ENCODE measurements at regions not wholly inside any gene's neighbourhood (a gene's known extent, or its start where the extent isn't known, plus 50 kb on each side); places are given as distances from the start of the nearest gene placed in this dataset.
A peak's percentile ranks its signal among the peaks of the same experiment; 100 is the strongest.

DNA sequence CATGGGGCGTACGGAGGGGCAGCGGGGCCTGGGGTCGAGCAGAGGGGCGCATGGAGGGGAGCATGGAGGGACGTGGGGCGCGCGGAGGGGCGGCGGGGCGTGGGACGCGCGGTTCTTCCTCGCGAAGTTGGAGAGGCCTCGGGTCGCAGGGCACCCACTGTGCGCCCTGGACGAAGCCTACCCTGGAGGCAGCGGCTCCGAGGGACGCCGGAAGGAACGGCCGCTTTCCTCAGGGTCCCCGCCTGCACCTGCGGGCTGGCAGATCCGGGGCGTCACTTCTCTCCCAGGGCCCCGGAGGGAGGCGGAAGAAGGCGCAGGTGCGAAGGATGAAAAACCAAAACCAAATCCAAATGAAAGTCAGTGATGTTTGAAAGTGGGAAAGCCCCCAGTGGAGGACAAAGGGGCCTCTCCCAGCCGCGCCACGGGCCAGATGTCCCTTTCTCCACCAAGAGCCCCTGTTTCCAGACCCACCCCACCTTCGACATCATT, 142.1 kb upstream of the PDE10A start:
- H3K4me3 ChIP-seq (replicated peaks in 1 of 3; ENCODE audit: low read depth in 2 of 3, low read length in 3 of 3): no peak overlapping the region

DNA sequence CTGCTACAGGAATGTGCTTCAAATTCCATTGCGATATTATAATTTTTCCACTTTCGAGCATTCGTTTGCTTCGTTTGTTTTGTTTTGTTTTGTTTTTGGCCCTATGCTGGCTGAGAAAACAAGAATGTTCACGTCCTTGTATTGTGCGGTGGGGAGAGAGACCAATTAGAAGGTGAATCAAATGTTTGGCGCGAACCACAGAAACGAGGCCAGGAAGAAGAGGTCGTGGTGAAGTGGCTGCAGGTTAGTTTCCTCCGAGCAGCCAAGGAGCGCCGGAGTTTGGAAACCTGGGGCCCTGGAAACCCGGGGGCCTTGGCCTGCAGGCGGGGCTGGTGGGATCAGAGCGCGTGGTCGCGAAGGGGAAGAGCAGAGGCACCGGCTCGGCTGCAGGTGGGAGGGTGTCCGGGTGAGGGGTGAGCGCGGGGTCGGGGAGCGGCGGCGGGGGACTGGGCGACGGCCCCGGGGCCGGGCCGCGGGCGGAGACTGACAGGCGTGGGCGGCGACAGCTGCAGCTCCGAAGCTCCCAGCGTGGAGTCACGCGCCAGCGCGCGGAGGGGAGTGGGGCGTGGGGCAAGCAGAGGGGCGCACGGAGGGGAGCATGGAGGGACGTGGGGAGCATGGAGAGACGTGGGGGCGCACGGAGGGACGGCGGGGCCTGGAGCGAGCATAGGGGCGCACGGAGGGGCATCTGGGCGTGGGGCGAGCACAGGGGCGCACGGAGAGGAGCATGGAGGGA, 141.5 kb upstream of the PDE10A start:
- Mint-ChIP-seq H3K4me1 (no peaks in the 10 kb centered on the region), H3K9me3 (peaks cover 2 to 12% (median 7%) of the 10 kb centered on the region in 7 donors), H3K36me3 (no peaks in the 10 kb centered on the region), H3K27me3 (ENCODE audit: low read depth in 3 of 3) (peaks cover 11 to 19% (median 17%) of the 10 kb centered on the region in 3 donors), H3K4me3 (peak overlapping the region in 1 of 2 donors; percentile 79), H3K27ac (no peak overlapping the region)
- Histone ChIP-seq H3K4me1 (ENCODE audit: control insufficient read depth in 1 of 2, insufficient read depth in 2 of 2, low read length in 2 of 2) (no peaks in the 10 kb centered on the region), H4K20me1 (ENCODE audit: insufficient read depth, low read length) (no peaks in the 10 kb centered on the region), H3K4me3 (replicated peaks in 1 of 3; ENCODE audit: low read depth in 2 of 3, low read length in 3 of 3) (no peak overlapping the region), H3K4me2 (replicated peaks; ENCODE audit: extremely low read depth, low read length, poor library complexity, severe bottlenecking) (no peak overlapping the region), H3K27me3 (ENCODE audit: control insufficient read depth in 2 of 2, insufficient read depth in 2 of 2, low read length in 2 of 2) (peaks cover 0 to 14% of the 10 kb centered on the region in 2 donors), H2AFZ (ENCODE audit: insufficient read depth, low read depth, low read length, poor library complexity, severe bottlenecking) (no peak overlapping the region), H3K36me3 (replicated peaks in 1 of 2; ENCODE audit: control insufficient read depth in 1 of 2, insufficient read depth in 2 of 2, low read length in 2 of 2) (no peaks in the 10 kb centered on the region), H3K9me3 (replicated peaks in 1 of 2; ENCODE audit: control insufficient read depth in 1 of 2, insufficient read depth in 1 of 2, low read length in 2 of 2) (peaks cover 0 to 2% of the 10 kb centered on the region in 2 donors), H3K27ac (ENCODE audit: low read depth in 1 of 2, low read length in 2 of 2) (no peak overlapping the region), H3K9ac (ENCODE audit: insufficient read depth, low read length, poor library complexity, severe bottlenecking) (no peak overlapping the region), H3K79me2 (ENCODE audit: insufficient read depth, low read length) (no peaks in the 10 kb centered on the region)
- TF ChIP-seq, protein P1, sequence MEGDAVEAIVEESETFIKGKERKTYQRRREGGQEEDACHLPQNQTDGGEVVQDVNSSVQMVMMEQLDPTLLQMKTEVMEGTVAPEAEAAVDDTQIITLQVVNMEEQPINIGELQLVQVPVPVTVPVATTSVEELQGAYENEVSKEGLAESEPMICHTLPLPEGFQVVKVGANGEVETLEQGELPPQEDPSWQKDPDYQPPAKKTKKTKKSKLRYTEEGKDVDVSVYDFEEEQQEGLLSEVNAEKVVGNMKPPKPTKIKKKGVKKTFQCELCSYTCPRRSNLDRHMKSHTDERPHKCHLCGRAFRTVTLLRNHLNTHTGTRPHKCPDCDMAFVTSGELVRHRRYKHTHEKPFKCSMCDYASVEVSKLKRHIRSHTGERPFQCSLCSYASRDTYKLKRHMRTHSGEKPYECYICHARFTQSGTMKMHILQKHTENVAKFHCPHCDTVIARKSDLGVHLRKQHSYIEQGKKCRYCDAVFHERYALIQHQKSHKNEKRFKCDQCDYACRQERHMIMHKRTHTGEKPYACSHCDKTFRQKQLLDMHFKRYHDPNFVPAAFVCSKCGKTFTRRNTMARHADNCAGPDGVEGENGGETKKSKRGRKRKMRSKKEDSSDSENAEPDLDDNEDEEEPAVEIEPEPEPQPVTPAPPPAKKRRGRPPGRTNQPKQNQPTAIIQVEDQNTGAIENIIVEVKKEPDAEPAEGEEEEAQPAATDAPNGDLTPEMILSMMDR (IDR thresholded peaks at IDR 0.05): no peak
- DNase-seq: no peak
- WGBS (ENCODE audit: insufficient coverage): 9% methylated on average over 57 of the region's 61 CpGs
- intact Hi-C loops (cut with micrococcal nuclease): no loop called here

More for the DNA sequence above, 142.1 kb upstream of the PDE10A start:
- H4K20me1 ChIP-seq (ENCODE audit: insufficient read depth, low read length): no peaks in the 10 kb centered on the region
- TF ChIP-seq, protein P1 (IDR thresholded peaks at IDR 0.05): no peak
- no peaks in the 10 kb centered on the region for H3K36me3 ChIP-seq (replicated peaks in 1 of 2; ENCODE audit: control insufficient read depth in 1 of 2, insufficient read depth in 2 of 2, low read length in 2 of 2)
- H3K27me3 ChIP-seq (ENCODE audit: control insufficient read depth in 2 of 2, insufficient read depth in 2 of 2, low read length in 2 of 2): peaks cover 0 to 14% of the 10 kb centered on the region in 2 donors
- no peaks in the 10 kb centered on the region for H3K4me1 ChIP-seq (ENCODE audit: control insufficient read depth in 1 of 2, insufficient read depth in 2 of 2, low read length in 2 of 2)
- no peak overlapping the region for H3K27ac ChIP-seq (ENCODE audit: low read depth in 1 of 2, low read length in 2 of 2)
- H3K4me3 Mint-ChIP-seq: peak overlapping the region in 1 of 2 donors; percentile 21
- peaks cover 0 to 8% of the 10 kb centered on the region in 2 donors for H3K9me3 ChIP-seq (replicated peaks in 1 of 2; ENCODE audit: control insufficient read depth in 1 of 2, insufficient read depth in 1 of 2, low read length in 2 of 2)
- DNase-seq: no peak
- peaks cover 11 to 19% (median 17%) of the 10 kb centered on the region in 3 donors for H3K27me3 Mint-ChIP-seq (ENCODE audit: low read depth in 3 of 3)
- H2AFZ ChIP-seq (ENCODE audit: insufficient read depth, low read depth, low read length, poor library complexity, severe bottlenecking): no peak overlapping the region
- no peaks in the 10 kb centered on the region for H3K36me3 Mint-ChIP-seq
- H3K27ac Mint-ChIP-seq: no peak overlapping the region
- intact Hi-C loops (cut with micrococcal nuclease): no loop called here
- no peaks in the 10 kb centered on the region for H3K4me1 Mint-ChIP-seq
- H3K4me2 ChIP-seq (replicated peaks; ENCODE audit: extremely low read depth, low read length, poor library complexity, severe bottlenecking): no peak overlapping the region
- H3K9ac ChIP-seq (ENCODE audit: insufficient read depth, low read length, poor library complexity, severe bottlenecking): no peak overlapping the region
- WGBS (ENCODE audit: insufficient coverage): 10% methylated on average over 32 of the region's 39 CpGs
- H3K9me3 Mint-ChIP-seq: peaks cover 4 to 14% (median 10%) of the 10 kb centered on the region in 7 donors
- H3K79me2 ChIP-seq (ENCODE audit: insufficient read depth, low read length): no peaks in the 10 kb centered on the region
